HepG2 (cell line): ENCODE measurements at regions not wholly inside any gene's neighbourhood (a gene's known extent, or its start where the extent isn't known, plus 50 kb on each side); places are given as distances from the start of the nearest gene placed in this dataset.

ENCODE experiments used
- ATAC-seq: fragments of 200-7000 bp; cut with Tn5 transposase; 3 replicates; pipeline ENCODE4 v1.9.1; 2020; ENCODE audit warnings: mild to moderate bottlenecking, moderate library complexity
- BruUV-seq: library from RNA; stranded (reverse); fragments of 400-500 nt; replicated peaks from 2 replicates; lab custom pipeline; 2021; lab: Mats Ljungman, UMichigan
- CTCF ChIA-PET: fragments of 300-600 bp; formaldehyde crosslinking; extraction: SDS; loops from one replicate; lab custom pipeline; 2021; ENCODE audit warnings: low total read pairs, inconsistent platforms, low intra/inter-chr PET ratio; lab: Yijun Ruan, JAX
- POLR2A ChIA-PET: fragments of 350-600 bp; sonication (Branson Sonifier 250); formaldehyde crosslinking; loops from one replicate; lab custom pipeline; 2020; ENCODE audit warnings: antibody characterized with exemption, inconsistent platforms; lab: Yijun Ruan, JAX
- DNase-seq: peaks from one replicate; pipeline ENCODE4 v3.0.0-alpha.2; 2015; ENCODE audit warnings: low spot score
- FAIRE-seq: peaks from 3 replicates; lab custom pipeline; 2011; peaks lifted over from hg19 to GRCh38; lab: Jason Lieb, UNC
- H2AFZ ChIP-seq: one replicate; pipeline ENCODE4 v1.6.1; 2011; ENCODE audit warnings: low read length, inconsistent platforms
- H3K27ac ChIP-seq: fragments of 300-600 bp; 3 replicates; pipeline ENCODE4 v1.8.0; 2011; ENCODE audit warnings: mixed run types, mild to moderate bottlenecking, mixed read lengths, low read length, inconsistent platforms; ENCODE audit not compliant: insufficient read depth; ENCODE audit errors: extremely low read length
- H3K27me3 ChIP-seq, 2 experiments: fragments of 200-600 bp in 1 of 2; 2 replicates in 1 of 2; 3 replicates in 1 of 2; pipeline versions ENCODE4 v1.6.0 to v1.8.0; 2011; ENCODE audit warnings: low read length in 2 of 2, mild to moderate bottlenecking in 2 of 2, moderate library complexity in 2 of 2, inconsistent platforms in 1 of 2; ENCODE audit not compliant: insufficient read depth in 2 of 2, control insufficient read depth in 1 of 2
- H3K36me3 ChIP-seq, 2 experiments: fragments of 200-600 bp in 1 of 2; replicated peaks in 1 of 2; 2 replicates in 1 of 2; 3 replicates in 1 of 2; pipeline versions ENCODE4 v1.5.1 to v1.8.0; 2011; ENCODE audit warnings: low read length in 2 of 2, inconsistent platforms in 1 of 2; ENCODE audit not compliant: insufficient read depth in 2 of 2, control insufficient read depth in 1 of 2
- H3K4me1 ChIP-seq: 2 replicates; pipeline ENCODE4 v1.5.1; 2012; ENCODE audit warnings: low read length, inconsistent platforms; ENCODE audit not compliant: insufficient read depth
- H3K4me2 ChIP-seq: 2 replicates; pipeline ENCODE4 v1.6.0; 2011; ENCODE audit warnings: low read depth, low read length, inconsistent platforms
- H3K4me3 ChIP-seq, 3 experiments: fragments of 200-600 bp in 1 of 3; sonication (generic), shearing (Covaris generic) in 1 of 3; replicated peaks in 1 of 3; 2 replicates each; pipeline ENCODE4 v1.5.1; 2011 to 2016; ENCODE audit warnings: low read length in 3 of 3, inconsistent platforms in 2 of 3, low read depth in 2 of 3, mild to moderate bottlenecking in 2 of 3, control low read depth in 1 of 3, mixed read lengths in 1 of 3; ENCODE audit not compliant: insufficient read depth in 1 of 3
- H3K79me2 ChIP-seq: one replicate; pipeline ENCODE4 v1.6.1; 2011; ENCODE audit warnings: low read length, inconsistent platforms; ENCODE audit not compliant: insufficient read depth
- H3K9ac ChIP-seq: 2 replicates; pipeline ENCODE4 v1.6.0; 2011; ENCODE audit warnings: mild to moderate bottlenecking, low read depth, low read length, inconsistent platforms; ENCODE audit not compliant: insufficient read depth
- H3K9me3 ChIP-seq: 2 replicates; pipeline ENCODE4 v1.5.1; 2012; ENCODE audit warnings: mild to moderate bottlenecking, low read length
- H4K20me1 ChIP-seq: 2 replicates; pipeline ENCODE4 v1.6.0; 2011; ENCODE audit warnings: inconsistent platforms, mild to moderate bottlenecking, low read length, moderate library complexity; ENCODE audit not compliant: insufficient read depth
- ATAD3A ChIP-seq: sonication (generic); formaldehyde crosslinking; IDR thresholded peaks from 2 replicates; pipeline ENCODE4 v1.4.0; 2020; ENCODE audit warnings: missing genetic modification reagents
- ELF3 ChIP-seq: IDR thresholded peaks from 2 replicates; pipeline ENCODE4 v1.6.1; 2016; ENCODE audit warnings: missing genetic modification reagents, missing compliant biosample characterization
- HMGXB3 ChIP-seq: sonication (generic); formaldehyde crosslinking; IDR thresholded peaks from 2 replicates; pipeline ENCODE4 v1.4.0; 2020; ENCODE audit warnings: missing genetic modification reagents, borderline replicate concordance
- MTERF4 ChIP-seq: sonication (generic); formaldehyde crosslinking; IDR thresholded peaks from 2 replicates; pipeline ENCODE4 v1.8.0; 2023; ENCODE audit warnings: mild to moderate bottlenecking, missing genetic modification reagents
- RXRB ChIP-seq: IDR thresholded peaks from 2 replicates; pipeline ENCODE4 v1.6.1; 2016; ENCODE audit warnings: borderline replicate concordance, missing genetic modification reagents, missing compliant biosample characterization
- SIN3A ChIP-seq: IDR thresholded peaks from 2 replicates; pipeline ENCODE4 v1.6.1; 2011; ENCODE audit warnings: low read depth, mild to moderate bottlenecking, control low read depth, low read length, borderline replicate concordance
- ZBTB44 ChIP-seq: sonication (generic); formaldehyde crosslinking; IDR thresholded peaks from 2 replicates; pipeline ENCODE4 v1.4.0; 2020; ENCODE audit warnings: missing genetic modification reagents
- ZNF292 ChIP-seq: sonication (generic); formaldehyde crosslinking; IDR thresholded peaks from 2 replicates; pipeline ENCODE4 v1.8.1; 2022; ENCODE audit warnings: mild to moderate bottlenecking, low read depth, missing genetic modification reagents, borderline replicate concordance
- ZNF460 ChIP-seq: sonication (generic); formaldehyde crosslinking; IDR thresholded peaks from 2 replicates; pipeline ENCODE4 v1.5.1; 2020; ENCODE audit warnings: missing genetic modification reagents, mild to moderate bottlenecking, borderline replicate concordance
- ZNF644 ChIP-seq: IDR thresholded peaks from 2 replicates; pipeline ENCODE4 v1.6.1; 2016; ENCODE audit warnings: low read depth
- ZNF75D ChIP-seq: sonication (generic); formaldehyde crosslinking; IDR thresholded peaks from 2 replicates; pipeline ENCODE4 v1.8.1; 2023; ENCODE audit warnings: missing genetic modification reagents, mild to moderate bottlenecking, borderline replicate concordance
- ZNF770 ChIP-seq: sonication (generic); formaldehyde crosslinking; IDR thresholded peaks from 2 replicates; pipeline ENCODE4 v1.5.0; 2020; ENCODE audit warnings: mild to moderate bottlenecking, missing genetic modification reagents
- ZNF776 ChIP-seq: sonication (generic); formaldehyde crosslinking; IDR thresholded peaks from 2 replicates; pipeline ENCODE4 v1.4.0; 2020; ENCODE audit warnings: mild to moderate bottlenecking, missing genetic modification reagents
- ZNF792 ChIP-seq: IDR thresholded peaks from 2 replicates; pipeline ENCODE4 v1.6.1; 2016
- WGBS: methylation state at CpG from one replicate; pipeline ENCODE4 v1.1.6; 2017; ENCODE audit warnings: low lambda C conversion rate; 5-methylcytosine and 5-hydroxymethylcytosine counted together
- in situ Hi-C: cut with HindIII; loops from 2 replicates; pipeline ENCODE4 v1.10.0; 2017; ENCODE audit warnings: low pct_unique_long_range_greater_than_20kb; ENCODE audit not compliant: extremely low pct_ligation_motif_present
- intact Hi-C: fragments of 100-400 bp; cut with micrococcal nuclease; formaldehyde crosslinking; loops from one replicate; pipeline ENCODE4 v1.10.0; 2022; ENCODE audit not compliant: unreplicated experiment

GRCh38 chr3:94256888-94257813 is 194.3 kb downstream of the NSUN3 start:
- Histone ChIP-seq H3K9ac (no peak overlapping the region), H3K4me3 (no peak overlapping the region), H3K79me2 (no peaks in the 10 kb centered on the region), H3K9me3 (no peaks in the 10 kb centered on the region), H3K4me2 (no peak overlapping the region), H3K27ac (no peak overlapping the region), H3K4me1 (no peaks in the 10 kb centered on the region), H3K36me3 (no peaks in the 10 kb centered on the region), H2AFZ (no peak overlapping the region), H4K20me1 (no peaks in the 10 kb centered on the region), H3K27me3 (no peaks in the 10 kb centered on the region)
- ChIA-PET POLR2A (no interaction called here), CTCF (no interaction called here)
- ATAC-seq (no peak), DNase-seq (no peak), FAIRE-seq (no peak)
- in situ Hi-C loops (no loop called here), intact Hi-C loops (no loop called here)
- WGBS, result 17% methylated on average over 5 of the region's 5 CpGs
- no TSS peak for BruUV-seq
- TF ChIP-seq HMGXB3 (CRISPR knock-in tag) (no peak), ZNF75D (no peak), ZBTB44 (no peak), ZNF776 (CRISPR knock-in tag) (no peak), ZNF770 (CRISPR knock-in tag) (no peak), RXRB (CRISPR knock-in tag) (no peak), ATAD3A (CRISPR knock-in tag) (no peak), ZNF644 (CRISPR knock-in tag) (no peak), SIN3A (no peak), ZNF792 (CRISPR knock-in tag) (no peak), ZNF292 (no peak), MTERF4 (CRISPR knock-in tag) (no peak), ZNF460 (CRISPR knock-in tag) (no peak), ELF3 (CRISPR knock-in tag) (no peak)
